Sciatic nerve (tissue), 2 donors: ENCODE measurements at regions not wholly inside any gene's neighbourhood (a gene's known extent, or its start where the extent isn't known, plus 50 kb on each side); places are given as distances from the start of the nearest gene placed in this dataset.
"Not testable (repeated sequence)": the region's sequence is repeated elsewhere in the genome, so short reads cannot be mapped to it uniquely, and the experiment has no call there.

Source experiments
- ATAC-seq: fragments of 200-7000 bp; cut with Tn5 transposase; one replicate; pipeline ENCODE4 v1.9.1; 2020; ENCODE audit warnings: mild to moderate bottlenecking, moderate library complexity
- DNase-seq: peaks from one replicate; pipeline ENCODE4 v3.0.0-alpha.2; 2020; ENCODE audit warnings: low spot score
- intact Hi-C: fragments of 100-400 bp; cut with DNase I; formaldehyde crosslinking; loops from one replicate; pipeline ENCODE4 v1.14.2; 2022
- donor health status: DM: no; HTN: no; CAD: no.
- donor health status: DM: no; HTN: no; CAD: no.

GRCh38 chr15:24260407-24260806, 415.2 kb upstream of the NPAP1 start:
- intact Hi-C loops, DNase-seq: not testable (repeated sequence)
- ATAC-seq: peak; percentile 22

- DNase-seq, ATAC-seq, intact Hi-C loops: not testable (repeated sequence)
These were observed 414.7 kb upstream of the NPAP1 start for GRCh38 chr15:24260854-24261253.

- DNase-seq, intact Hi-C loops, ATAC-seq: not testable (repeated sequence)
These were observed 406.9 kb upstream of the NPAP1 start for GRCh38 chr15:24268536-24269165.

- intact Hi-C loops: no loop called here
- DNase-seq: no peak
- ATAC-seq: no peak
These were observed 406.4 kb upstream of the NPAP1 start for GRCh38 chr15:24269166-24269571.

- ATAC-seq: no peak
These were observed 405.7 kb upstream of the NPAP1 start for GRCh38 chr15:24269923-24270322.

GRCh38 chr15:24271496-24272244, 403.9 kb upstream of the NPAP1 start:
- intact Hi-C loops, ATAC-seq, DNase-seq: not testable (repeated sequence)

More at GRCh38 chr15:24269923-24270322, 405.7 kb upstream of the NPAP1 start:
- intact Hi-C loops: no loop called here
- DNase-seq: no peak

GRCh38 chr15:24292837-24293236, 382.7 kb upstream of the NPAP1 start:
- intact Hi-C loops: no loop called here
- ATAC-seq (no peak), DNase-seq (no peak)

- intact Hi-C loops, DNase-seq: not testable (repeated sequence)
These were observed 374.7 kb upstream of the NPAP1 start for GRCh38 chr15:24300804-24301368.

GRCh38 chr15:24301999-24302398, 373.6 kb upstream of the NPAP1 start:
- intact Hi-C loops, DNase-seq, ATAC-seq: not testable (repeated sequence)

More at GRCh38 chr15:24300804-24301368, 374.7 kb upstream of the NPAP1 start:
- not testable (repeated sequence) for ATAC-seq

- intact Hi-C loops, ATAC-seq, DNase-seq: not testable (repeated sequence)
These were observed 370.8 kb upstream of the NPAP1 start for GRCh38 chr15:24304747-24305146.

GRCh38 chr15:24305643-24306042, 369.9 kb upstream of the NPAP1 start:
- not testable (repeated sequence) for ATAC-seq, DNase-seq

GRCh38 chr15:24309700-24310099, 365.9 kb upstream of the NPAP1 start:
- intact Hi-C loops, DNase-seq, ATAC-seq: not testable (repeated sequence)

More at GRCh38 chr15:24305643-24306042, 369.9 kb upstream of the NPAP1 start:
- intact Hi-C loops: not testable (repeated sequence)

- intact Hi-C loops, ATAC-seq, DNase-seq: not testable (repeated sequence)
These were observed 363.9 kb upstream of the NPAP1 start for GRCh38 chr15:24311692-24312091.

- ATAC-seq, intact Hi-C loops, DNase-seq: not testable (repeated sequence)
These were observed 359.2 kb upstream of the NPAP1 start for GRCh38 chr15:24316326-24316725.

GRCh38 chr15:24318981-24319380, 356.6 kb upstream of the NPAP1 start:
- DNase-seq (no peak), ATAC-seq (no peak)
- intact Hi-C loops: no loop called here

- DNase-seq, ATAC-seq, intact Hi-C loops: not testable (repeated sequence)
These were observed 351.5 kb upstream of the NPAP1 start for GRCh38 chr15:24324096-24324495.

GRCh38 chr15:24326513-24326912, 349.1 kb upstream of the NPAP1 start:
- DNase-seq, ATAC-seq, intact Hi-C loops: not testable (repeated sequence)

- ATAC-seq, intact Hi-C loops, DNase-seq: not testable (repeated sequence)
These were observed 343.6 kb upstream of the NPAP1 start for GRCh38 chr15:24331964-24332363.

- ATAC-seq, intact Hi-C loops, DNase-seq: not testable (repeated sequence)
These were observed 333.7 kb upstream of the NPAP1 start for GRCh38 chr15:24341876-24342275.
